ENCODE measurements at regions not wholly inside any gene's neighbourhood (a gene's known extent, or its start where the extent isn't known, plus 50 kb on each side); places are given as distances from the start of the nearest gene placed in this dataset.

DNA sequence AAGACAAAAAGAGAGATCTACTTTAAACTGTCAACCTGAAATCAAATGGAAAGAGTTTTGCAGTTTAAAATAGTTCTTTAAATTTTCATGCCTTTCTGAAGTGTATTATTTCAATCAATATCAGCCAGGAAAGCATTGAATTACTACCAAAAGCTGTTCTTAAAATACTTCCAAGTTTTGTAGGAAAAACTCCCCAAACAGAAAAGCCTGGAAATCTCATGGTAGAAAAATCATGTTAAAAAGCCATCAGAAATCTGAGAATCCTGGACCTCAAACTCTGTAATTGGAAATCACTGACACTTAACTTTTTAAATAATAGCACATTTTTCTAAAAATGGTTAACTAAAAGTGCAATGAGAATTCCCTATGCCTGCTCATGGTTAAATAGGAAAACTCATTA is 63.3 kb upstream of the CNTNAP4 start:
- TF ChIP-seq, protein P1, sequence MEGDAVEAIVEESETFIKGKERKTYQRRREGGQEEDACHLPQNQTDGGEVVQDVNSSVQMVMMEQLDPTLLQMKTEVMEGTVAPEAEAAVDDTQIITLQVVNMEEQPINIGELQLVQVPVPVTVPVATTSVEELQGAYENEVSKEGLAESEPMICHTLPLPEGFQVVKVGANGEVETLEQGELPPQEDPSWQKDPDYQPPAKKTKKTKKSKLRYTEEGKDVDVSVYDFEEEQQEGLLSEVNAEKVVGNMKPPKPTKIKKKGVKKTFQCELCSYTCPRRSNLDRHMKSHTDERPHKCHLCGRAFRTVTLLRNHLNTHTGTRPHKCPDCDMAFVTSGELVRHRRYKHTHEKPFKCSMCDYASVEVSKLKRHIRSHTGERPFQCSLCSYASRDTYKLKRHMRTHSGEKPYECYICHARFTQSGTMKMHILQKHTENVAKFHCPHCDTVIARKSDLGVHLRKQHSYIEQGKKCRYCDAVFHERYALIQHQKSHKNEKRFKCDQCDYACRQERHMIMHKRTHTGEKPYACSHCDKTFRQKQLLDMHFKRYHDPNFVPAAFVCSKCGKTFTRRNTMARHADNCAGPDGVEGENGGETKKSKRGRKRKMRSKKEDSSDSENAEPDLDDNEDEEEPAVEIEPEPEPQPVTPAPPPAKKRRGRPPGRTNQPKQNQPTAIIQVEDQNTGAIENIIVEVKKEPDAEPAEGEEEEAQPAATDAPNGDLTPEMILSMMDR (IDR thresholded peaks at IDR 0.05), result no peak

DNA sequence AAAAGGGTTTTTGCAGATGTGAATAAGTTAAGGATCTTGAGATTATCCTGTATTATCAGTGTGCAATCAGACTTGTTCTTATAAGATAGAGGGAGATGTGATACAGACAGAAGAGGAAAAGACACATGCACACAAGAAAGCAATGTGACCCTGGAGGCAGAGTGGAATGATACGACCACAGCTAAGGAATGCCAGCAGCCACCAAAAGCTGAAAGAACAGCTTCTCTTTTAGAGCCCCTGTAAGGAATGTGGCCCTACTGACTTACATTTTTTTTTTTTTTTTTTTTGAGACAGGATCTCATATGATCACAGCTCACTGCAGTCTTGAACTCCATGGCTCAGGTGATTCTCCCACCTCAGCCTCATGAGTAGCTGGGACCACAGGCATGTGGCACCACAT is 62.3 kb upstream of the CNTNAP4 start:
- Histone ChIP-seq H3K27ac (no peak overlapping the region), H3K27me3 (no peaks in the 10 kb centered on the region), H3K4me1 (no peaks in the 10 kb centered on the region), H3K36me3 (no peaks in the 10 kb centered on the region), H3K4me3 (no peak overlapping the region), H3K9me3 (peaks cover 0 to 8% of the 10 kb centered on the region in 2 donors)
- TF ChIP-seq, protein P1 (IDR thresholded peaks at IDR 0.05), result no peak
- DNase-seq (ENCODE audit: low spot score), result no peak

More for the DNA sequence above, 63.3 kb upstream of the CNTNAP4 start:
- Histone ChIP-seq H3K27ac (no peak overlapping the region), H3K27me3 (no peaks in the 10 kb centered on the region), H3K36me3 (no peaks in the 10 kb centered on the region), H3K9me3 (peaks cover 0 to 8% of the 10 kb centered on the region in 2 donors), H3K4me3 (no peak overlapping the region), H3K4me1 (no peaks in the 10 kb centered on the region)
- DNase-seq (ENCODE audit: low spot score), result no peak

DNA sequence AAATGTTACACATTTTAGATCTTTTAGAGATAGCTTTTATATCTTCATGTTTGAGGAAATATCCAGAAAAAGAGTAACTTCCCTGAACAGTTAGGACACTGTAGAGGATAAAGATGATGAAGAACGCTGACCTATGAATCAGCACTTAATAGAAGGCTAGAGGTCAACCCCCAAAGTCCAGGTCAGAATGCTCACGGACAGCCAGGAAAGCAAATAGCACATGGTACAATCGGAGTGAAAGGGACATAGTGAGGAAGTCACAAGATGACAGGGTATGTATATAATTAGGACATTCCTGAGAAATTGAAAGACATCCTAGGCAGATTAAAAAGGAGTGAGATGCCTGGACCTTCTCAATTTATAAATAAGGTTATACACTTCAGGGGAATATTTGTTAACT is 55.1 kb upstream of the CNTNAP4 start:
- Histone ChIP-seq H3K27ac (no peak overlapping the region), H3K36me3 (no peaks in the 10 kb centered on the region), H3K4me3 (no peak overlapping the region), H3K27me3 (no peaks in the 10 kb centered on the region), H3K9me3 (no peaks in the 10 kb centered on the region), H3K4me1 (no peaks in the 10 kb centered on the region)
- TF ChIP-seq, protein P1 (IDR thresholded peaks at IDR 0.05), result no peak
- DNase-seq (ENCODE audit: low spot score), result no peak

DNA sequence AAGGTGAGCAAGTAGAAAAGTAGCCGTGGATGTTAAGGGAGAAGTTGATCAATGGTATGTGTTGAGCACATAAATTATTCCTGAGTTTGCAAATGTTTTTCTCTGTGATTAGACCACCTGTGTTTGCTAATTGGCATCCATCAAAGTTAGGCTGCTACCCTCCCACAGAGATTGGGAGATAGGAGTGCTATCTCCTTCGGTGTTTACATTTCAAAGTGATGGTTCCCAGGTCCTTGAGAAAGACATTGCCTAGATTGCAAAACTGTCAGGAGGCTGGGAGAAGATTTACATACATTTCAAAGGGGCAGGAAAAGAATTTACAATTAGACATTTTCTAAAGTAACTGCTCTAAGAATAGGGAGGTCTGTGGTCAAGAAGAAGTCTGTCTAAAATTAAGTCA is 54.3 kb upstream of the CNTNAP4 start:
- Histone ChIP-seq H3K9me3 (no peaks in the 10 kb centered on the region), H3K27ac (no peak overlapping the region), H3K4me1 (no peaks in the 10 kb centered on the region), H3K4me3 (no peak overlapping the region), H3K27me3 (no peaks in the 10 kb centered on the region), H3K36me3 (no peaks in the 10 kb centered on the region)
- no peak for DNase-seq (ENCODE audit: low spot score)
- TF ChIP-seq, protein P1 (IDR thresholded peaks at IDR 0.05), result no peak

DNA sequence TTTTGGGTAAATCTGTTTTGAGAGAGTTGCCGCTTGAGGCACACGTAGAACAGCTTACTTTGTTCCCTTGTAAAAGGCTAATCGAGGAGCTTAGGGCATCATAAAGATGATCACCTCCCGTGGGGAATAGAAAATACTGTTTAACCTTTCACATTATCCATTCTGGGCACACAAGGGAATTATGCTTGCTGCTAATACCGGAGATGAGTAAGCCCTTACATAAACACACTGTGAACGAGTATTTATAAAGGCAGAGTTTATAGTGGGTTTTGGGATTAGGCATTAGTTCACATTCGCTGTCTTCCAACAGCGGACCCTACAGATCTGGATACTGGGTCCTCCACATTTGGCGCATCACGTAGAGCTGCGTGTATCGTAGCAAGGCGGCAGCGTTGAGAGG is 51.2 kb upstream of the CNTNAP4 start:
- TF ChIP-seq, protein P1 (IDR thresholded peaks at IDR 0.05), result no peak
- Histone ChIP-seq H3K4me3 (no peak overlapping the region), H3K4me1 (no peaks in the 10 kb centered on the region), H3K36me3 (no peaks in the 10 kb centered on the region), H3K27ac (no peak overlapping the region), H3K9me3 (no peaks in the 10 kb centered on the region), H3K27me3 (no peaks in the 10 kb centered on the region)
- no peak for DNase-seq (ENCODE audit: low spot score)

DNA sequence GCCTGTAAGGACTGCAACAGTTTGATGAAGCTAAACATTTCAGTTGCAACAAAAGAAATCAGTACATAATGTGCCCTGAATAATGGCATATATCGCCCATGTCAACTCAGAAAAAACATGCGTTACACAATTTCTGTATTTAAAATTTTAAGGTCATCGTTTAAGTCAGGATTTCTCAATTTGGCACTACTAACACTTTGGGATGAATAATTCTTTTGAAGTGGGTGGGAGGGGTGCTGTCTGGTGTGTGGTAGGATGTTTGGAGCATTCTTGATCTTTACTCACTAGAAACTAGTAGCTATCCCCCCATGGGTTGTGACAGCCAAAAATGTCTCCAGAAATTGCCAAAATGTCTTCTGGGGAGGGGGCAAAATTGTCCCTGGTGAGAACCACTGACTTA is 50.7 kb upstream of the CNTNAP4 start:
- no peak for DNase-seq (ENCODE audit: low spot score)
- Histone ChIP-seq H3K4me3 (no peak overlapping the region), H3K27me3 (no peaks in the 10 kb centered on the region), H3K4me1 (no peaks in the 10 kb centered on the region), H3K27ac (no peak overlapping the region), H3K9me3 (no peaks in the 10 kb centered on the region), H3K36me3 (no peaks in the 10 kb centered on the region)
- TF ChIP-seq, protein P1 (IDR thresholded peaks at IDR 0.05), result no peak
